CD4-positive, alpha-beta T cell treated with Interleukin-17A for 1 hour (primary cell): ENCODE measurements at regions not wholly inside any gene's neighbourhood (a gene's known extent, or its start where the extent isn't known, plus 50 kb on each side); places are given as distances from the start of the nearest gene placed in this dataset.

Source experiments
- DNase-seq: peaks from one replicate; pipeline ENCODE4 v3.0.0-alpha.2; 2020

DNA sequence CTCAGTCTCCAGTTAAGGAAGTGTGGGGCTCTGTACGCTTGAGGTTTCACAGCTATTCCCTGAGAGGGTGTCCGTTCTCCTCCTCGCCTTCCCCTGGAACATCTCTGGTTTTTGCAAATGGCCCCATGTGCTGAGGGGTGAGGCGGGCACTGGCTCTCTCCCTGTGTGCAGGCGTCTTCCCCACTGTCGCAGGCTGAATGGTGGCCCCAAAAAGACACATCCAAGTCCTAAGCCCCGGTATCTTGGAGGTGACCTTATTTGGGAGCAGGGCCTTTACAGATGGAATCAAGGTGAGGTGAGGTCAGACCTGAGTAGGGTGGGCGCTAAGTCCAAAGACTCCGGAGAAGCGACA lies 98.0 kb upstream of the TMPRSS2 start:
- DNase-seq = no peak

DNA sequence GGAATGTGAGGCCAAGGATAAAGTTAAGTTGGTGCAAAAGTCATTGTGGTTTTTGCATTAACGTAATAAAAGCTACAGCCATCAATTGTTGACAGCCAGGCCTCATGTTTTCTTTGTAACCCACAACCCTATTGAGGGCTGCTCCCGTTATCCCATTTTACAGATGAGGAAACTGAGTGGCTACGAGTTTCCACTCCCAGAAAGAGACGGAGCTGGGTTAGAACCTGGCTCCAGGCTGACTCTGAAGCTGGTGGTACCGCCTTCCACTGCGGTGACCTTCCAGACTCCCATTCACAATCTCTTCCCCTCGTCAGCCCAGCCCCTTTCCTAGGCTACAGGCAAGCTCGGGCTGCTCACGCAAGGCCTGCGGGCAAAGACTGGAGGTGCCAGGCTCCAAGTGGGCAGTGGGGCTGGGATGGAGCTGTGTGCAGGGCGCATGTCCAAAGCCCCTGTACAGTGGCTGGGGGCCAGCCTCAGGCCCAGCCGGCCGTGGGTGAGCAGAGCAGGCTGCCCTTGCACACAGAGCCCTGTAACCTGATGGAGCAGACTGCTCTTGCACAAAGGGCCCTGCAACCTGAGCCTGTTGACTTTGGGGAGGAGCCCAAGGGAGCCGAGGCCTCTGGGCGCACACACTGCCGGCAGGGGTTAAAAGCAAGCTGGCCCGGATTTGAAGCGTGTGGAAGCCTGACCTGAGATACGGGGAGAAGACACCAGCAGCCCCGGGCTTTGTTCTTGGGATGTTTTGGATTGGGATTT lies 97.4 kb upstream of the TMPRSS2 start:
- DNase-seq = no peak

DNA sequence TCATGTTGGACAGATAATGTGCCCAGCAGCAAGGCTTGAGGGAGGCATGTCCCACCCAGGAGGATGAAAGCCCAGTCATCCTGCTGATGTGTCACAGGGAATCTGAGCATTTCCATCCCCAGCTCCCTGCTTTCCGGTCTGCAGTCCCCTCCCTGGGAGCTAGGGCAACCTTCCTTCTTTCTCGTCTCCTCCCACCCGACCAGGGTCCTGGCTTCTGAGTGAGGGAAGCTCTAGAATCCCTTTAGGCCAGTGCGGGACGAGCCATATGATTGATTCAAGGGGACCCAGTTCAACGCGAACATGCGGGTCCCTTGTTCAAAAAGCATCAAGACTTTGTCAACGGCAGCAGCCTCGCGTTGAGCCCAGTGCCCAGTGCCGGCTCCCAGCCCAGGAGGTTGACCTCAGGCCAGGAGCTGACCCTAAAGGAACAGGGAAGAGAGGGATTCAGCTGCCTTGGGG lies 96.7 kb upstream of the TMPRSS2 start:
- no peak for DNase-seq

DNA sequence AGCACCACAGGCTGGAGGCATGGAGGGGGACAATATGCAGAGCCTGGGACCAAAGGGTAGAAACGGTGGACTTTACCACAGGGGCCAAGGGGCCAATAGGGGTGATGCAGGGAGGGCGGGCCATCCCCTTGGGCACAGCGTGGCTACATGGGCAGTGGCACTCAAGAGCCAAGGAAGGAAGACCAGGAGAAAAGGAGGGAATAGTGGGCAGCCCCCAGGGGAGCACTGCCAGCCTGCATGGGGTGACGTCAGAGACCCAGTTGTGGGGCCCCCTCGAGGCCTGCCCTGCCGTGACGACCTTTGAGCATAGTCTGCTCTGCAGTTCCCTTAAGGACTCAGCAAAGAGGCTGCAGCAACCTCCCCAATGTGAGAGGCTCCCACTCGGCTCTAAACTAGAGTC lies 95.5 kb upstream of the TMPRSS2 start:
- DNase-seq = no peak

DNA sequence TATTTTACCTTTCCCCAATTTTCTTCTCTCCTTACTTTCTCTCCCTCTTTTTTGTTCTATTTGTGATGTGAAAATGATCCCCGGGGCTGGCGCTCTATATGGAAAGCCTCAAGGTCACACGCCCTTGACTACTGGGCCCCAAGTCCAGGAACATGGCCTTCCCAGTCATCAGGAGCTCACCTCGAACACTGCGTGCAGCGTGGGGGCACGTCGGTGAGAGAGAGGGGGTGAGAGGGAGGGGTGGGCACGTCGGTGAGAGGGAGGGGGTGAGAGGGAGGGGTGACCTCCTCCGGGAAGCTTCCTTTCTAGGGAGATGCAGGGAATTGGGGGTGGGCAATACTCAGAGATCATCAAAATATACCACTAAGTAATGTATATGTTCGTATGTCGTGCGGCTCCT lies 94.6 kb upstream of the TMPRSS2 start:
- DNase-seq = no peak

DNA sequence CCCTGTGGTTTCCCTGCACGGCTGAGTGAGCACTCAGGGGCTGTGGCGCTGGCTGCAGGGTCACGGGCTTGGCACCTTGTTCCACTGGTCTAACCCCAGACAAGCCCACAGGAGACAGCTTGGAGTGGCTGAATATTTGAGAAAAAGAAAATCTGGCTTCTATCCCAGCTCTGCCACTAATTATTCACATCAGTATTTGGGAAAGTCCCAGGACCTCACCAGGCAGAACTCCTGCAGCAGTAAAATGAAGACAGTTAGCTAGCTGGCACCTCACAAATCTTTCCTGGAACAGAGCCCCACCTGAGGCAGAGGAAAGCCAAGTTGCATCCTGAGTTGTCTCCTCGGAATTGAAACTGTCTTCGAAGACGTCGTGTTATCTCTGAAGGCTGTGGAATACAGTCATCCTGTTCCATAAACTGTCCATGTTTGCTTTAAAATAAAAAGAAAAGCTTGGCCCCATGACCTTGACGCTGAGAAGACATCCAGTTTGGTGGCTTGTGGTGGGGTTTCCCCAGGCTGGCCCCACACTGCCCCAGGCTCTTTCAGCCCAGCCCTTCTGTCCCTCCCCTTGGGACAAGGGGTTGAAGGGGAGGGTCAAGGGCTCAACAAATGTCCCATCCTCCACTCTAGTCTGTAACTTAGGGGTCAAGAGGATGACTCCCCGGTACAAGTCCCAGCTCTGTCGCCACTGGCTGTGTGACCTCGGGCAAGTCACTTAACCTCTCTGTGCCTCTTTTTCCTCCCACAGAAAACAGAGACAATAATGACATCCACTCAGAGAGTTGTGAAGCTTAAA lies 93.8 kb upstream of the TMPRSS2 start:
- no peak for DNase-seq

DNA sequence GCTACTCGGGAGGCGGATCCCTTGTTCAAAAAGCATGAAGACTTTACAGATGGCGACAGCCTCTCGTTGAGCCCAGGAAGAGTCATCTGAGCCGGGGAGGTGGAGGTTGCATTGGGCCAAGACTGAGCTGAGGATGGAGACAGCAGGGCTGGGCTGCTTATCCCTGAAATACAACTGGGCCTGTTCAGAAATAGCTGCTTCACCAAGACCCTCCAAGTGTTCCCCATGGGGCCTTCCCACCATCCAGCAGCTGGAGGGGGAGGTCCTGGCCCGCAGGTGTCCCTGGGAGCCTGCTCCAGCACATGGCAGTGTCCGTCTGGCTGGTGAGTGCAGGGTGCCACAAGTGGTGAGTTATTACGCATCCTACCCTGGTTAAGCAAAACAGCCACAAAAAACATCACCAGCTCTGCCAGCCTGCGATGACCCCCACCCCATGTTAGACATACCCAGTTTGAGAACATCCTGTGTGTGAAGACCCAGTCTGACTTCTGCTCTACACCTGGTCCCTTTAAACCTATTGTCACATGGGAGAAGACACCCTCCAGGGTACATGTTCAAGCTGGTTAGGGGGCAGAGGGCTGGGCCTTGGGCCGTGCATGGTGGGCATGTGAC lies 93.1 kb upstream of the TMPRSS2 start:
- no peak for DNase-seq

DNA sequence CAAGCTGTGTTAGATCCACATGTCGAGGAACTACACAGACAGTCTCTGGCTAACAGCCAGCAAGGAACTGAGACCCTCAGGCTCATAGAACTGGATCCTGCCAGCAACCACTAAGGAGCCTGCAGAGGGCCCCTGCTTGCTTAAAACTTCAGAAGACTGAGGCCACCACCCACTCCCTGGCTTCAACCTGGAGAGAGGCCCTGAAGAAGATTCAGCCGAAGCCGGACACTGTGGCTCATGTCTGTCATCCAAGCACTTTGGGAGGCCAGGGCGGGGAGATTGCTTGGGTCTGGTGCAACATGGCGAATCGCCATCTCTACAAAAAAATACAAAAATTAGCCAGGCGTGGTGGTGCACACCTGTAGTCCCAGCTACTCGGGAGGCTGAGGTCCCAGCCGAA lies 92.6 kb upstream of the TMPRSS2 start:
- no peak for DNase-seq

DNA sequence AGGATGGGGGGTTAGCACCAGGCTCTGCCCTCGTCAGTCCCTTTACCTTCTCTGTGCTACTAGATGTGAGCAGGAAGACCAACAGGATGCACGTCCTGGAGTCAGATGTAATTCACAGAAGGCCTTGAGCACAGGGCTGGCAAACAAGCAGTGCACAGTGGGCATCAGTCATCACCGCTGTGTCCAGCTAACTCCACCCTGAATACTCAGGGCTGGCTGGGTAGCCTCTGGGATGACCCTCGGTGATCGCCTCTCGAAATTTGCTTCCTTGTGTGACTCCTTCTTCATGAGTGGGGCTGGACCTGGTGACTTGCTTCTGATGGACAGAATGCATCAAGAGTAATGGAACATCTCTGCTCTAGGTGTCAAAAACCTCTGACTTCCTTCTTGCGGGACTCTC lies 92.2 kb upstream of the TMPRSS2 start:
- no peak for DNase-seq

DNA sequence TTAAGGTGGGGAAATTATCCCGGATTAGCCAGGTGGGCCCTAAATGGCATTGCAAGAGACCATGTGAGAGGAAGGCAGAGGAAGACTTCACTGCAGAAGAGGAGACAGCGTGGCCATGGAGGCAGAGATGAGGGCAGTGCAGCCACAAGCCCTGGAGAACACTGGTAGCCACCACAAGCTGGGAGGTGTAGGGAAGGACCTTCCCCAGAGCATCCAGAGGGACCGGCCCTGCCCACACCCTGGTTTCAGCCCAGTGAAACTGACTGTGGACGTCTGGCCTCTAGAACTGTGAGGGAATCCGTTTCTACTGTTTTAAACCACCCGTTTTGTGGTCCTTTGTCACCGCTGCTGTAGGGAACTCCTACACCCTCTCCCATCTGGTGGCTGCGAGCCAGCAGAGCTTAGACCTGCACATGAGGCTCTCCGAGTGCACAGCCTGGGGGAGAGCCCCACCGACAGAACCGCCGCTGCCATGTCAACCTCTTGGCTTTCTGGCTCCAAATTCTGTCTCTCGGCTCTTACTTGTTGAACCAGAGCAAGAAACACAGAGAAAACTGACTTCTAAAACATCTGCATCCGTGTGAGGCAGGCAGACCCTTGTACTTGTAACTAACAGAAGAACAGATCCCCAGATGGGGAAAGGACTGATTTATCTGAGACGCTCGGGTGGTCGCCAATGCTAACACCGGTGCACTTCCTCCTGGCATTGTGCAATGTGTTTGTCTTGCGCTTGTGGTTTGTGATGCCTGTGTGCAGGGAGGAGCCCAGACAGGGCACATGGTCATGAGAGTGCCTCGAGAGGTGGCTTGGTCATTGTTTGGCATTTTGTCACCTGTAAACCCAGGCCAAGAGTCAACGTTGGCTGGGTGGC lies 90.8 kb upstream of the TMPRSS2 start:
- no peak for DNase-seq

DNA sequence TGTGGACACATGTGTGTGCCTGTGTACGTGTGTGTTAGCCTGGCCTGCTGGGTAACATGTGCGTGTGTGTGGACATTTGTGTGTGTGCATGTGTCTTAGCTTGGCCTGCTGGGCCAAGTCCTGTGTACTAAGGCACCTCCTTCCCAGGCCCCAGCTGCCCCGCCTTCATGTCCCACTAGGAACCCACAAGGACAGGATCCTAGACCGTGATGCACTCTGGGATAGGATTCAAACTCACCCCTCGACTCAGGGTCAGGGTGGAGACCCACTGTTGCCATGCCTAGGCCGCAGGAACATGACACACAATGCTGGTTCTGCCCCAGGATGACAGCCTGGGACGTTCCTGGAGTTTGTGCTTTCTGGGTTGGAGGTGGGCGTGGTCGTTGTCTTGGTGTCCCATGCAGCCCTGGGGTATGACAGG lies 89.9 kb upstream of the TMPRSS2 start:
- DNase-seq = no peak

DNA sequence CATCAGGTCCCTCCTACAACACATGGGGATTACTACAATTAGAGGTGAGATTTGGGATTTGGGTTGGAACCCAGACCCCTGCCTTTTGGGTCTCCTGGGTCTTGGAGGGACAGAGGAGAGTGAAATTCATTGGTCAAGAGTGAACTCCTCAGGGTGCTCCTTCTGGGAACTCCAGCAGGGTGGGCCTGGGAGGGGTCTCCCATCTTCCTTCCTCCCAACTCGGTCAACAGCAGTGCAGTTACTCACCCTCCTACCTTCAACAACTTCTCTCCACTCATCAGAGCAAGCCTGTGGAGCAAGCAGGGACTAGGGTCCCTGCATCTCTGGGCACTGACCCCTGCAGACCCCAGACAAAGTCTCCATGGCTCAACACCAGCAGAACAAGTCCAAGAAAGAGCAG lies 89.3 kb upstream of the TMPRSS2 start:
- DNase-seq = no peak

DNA sequence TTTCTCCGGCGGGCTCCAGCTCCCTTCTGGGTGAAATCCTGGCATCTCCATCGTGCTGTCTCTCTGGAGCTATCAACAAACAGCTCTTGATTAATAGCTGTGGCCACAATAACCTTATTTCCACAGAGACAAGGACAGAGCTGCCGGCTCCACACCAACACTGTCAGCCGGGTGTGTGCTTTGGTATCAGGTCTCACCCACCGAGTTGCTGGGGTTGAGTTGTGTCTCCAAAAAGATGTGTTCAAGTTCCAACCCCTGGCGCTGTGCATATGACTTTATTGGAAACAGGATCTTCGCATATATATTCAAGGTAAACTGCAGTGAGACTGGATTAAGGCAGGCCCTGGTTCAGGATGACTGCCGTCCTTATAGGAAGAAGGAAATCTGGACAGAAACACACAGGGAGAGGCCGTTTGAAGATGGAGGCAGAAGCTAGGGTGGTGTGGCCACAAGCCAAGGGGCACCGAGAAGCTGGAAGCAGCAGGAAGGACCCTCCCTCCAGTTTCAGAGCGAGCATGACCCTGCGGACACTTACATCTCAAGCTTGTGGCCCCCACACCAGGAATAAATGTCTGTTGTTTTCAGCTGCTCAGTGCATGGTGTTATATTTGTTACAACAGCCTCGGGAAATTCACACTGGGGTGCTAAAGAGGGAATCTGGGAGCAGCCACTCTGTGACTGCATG lies 88.4 kb upstream of the TMPRSS2 start:
- no peak for DNase-seq

DNA sequence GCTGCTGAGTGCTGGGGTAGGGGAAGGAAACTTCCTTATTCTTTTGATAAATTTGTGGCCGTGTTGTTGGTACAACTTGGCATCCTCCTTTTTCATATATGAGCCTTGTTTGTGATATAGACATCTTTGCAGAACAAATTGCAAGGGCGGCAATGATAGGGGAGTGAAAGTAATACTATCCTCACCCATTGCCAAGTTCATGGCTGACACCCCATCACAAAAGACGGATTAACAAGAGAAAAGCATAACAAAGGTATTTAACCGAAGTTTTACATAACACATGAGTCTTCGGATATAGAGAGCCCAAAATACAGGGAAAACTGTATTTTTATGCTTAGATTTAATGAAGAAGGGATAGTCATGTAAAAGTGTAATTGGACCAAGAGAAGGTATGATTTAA lies 86.3 kb upstream of the TMPRSS2 start:
- no peak for DNase-seq

DNA sequence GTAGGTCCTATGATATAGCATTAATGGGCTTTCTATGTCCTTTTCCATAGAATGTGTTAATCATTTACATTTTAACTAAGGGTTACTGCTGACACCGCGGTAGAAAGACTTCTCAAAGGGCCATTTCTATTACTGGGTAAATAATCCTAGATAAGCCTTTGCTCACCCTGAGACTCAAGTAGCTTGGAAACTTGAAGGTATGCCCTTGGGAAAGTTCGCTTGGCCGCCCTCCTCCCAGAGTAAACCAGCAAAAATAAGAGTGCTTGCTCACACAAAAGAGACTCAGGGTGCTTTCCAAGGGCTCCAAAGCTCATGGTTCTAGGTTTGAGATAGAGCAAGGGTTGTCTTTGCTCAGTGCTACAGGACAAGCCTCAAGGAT lies 85.8 kb upstream of the TMPRSS2 start:
- DNase-seq = no peak

DNA sequence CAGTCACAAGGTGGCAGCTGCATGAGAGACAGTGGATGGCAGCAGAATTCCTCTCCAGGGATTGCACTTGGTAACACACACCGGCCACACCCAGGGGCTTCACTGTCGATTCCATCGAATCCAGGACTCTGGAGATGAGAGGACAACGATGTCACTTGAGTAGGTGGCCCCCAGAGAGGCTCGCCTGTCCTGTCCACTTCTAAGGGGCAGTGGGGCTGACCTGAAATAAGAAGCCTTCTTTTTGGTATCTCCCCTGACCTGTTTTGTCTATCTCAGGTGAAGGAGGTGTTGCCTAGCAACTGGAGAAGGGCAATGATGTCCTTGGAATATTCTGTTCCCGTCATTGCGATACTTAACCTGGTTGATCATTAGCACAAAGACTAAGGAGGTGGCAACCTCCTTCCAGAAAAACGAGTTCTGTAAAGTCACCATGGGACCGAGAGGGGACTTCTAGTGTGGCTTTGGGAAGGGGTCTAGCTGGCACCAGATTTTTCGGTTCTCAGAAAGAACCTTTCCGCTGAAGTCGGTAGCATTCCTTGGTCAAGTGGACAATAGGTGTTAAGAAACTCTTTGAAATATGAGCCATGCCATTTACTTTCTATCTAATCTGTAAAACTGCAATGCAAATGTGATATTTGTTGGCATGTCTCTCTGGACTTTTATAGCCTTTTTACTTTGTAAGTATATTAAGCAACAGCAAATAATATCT lies 85.2 kb upstream of the TMPRSS2 start:
- DNase-seq = no peak

DNA sequence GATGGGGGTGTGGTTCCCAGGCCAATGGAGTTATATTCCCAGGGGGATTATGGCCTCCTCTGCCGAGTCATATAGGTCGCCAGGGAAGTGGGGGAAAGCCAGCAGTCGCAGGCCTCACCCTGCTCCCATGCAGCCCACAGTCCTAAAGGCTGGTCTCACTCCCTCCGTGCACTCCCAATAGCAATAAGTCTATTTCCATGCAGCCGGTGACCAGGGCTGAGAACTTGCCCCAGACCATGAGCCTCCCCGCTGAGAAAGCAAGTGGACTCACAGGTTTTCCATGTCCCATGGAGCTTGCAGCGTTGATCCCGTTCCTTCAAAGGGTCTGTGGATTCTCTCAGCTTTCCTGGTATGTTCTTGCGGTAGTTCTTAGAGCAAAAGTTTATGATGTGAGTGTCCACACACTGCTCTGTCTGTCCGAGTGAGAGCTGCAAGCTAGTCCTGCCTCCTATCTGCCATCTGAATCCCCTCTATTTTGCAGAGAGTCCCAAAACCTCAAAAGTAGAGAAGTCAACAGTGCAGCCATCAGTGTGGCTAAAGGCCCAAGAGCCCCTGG lies 81.7 kb upstream of the TMPRSS2 start:
- DNase-seq = no peak

DNA sequence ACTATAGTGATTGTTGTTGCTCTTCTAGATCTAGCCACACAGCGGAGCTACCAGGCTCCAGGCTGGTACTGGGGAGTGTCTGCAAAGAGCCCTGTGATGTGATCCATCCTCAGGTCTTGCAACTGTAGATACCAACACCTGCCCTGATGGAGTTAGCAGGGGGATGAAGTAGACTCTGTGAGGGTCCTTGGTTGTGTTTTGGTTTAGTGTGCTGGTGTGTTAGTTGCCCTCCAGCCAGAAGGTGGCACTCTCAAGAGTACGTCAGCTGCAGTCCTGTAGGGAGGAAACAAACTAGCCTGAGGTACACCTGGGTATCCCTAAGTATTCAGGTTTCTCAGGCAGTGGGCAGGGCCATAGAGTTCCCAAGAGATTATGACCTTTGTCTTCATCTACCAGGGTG lies 81.2 kb upstream of the TMPRSS2 start:
- no peak for DNase-seq

DNA sequence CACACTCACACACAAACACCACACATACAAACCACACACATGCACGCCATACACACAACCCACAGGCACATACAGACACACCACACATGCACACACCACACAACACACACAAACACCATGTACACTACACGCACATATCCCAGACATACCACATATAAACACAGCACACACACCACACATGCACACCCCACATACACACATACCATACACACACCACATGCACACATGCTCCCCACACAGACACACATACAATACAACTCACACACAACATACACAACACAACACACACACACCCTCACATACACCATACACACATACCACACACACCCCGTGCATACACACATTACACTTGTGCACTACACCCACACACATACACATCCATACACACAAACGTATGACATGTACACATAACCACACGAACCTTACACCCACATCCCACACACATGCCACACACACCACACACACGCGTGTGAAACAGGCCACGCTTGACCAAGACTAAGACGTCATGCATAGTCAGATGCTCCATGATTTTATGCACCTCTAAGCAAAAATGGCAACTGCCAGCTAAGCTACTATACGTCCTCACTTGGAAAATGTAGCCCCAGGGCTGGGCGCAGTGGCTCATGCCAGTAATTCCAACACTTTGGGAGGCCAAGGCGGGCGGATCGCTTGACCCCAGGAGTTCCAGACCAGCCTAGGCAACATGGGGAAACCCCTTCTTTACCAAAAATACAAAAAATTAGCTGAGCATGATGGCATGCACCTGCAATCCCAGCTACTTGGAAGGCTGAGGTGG lies 77.4 kb upstream of the TMPRSS2 start:
- no peak for DNase-seq

DNA sequence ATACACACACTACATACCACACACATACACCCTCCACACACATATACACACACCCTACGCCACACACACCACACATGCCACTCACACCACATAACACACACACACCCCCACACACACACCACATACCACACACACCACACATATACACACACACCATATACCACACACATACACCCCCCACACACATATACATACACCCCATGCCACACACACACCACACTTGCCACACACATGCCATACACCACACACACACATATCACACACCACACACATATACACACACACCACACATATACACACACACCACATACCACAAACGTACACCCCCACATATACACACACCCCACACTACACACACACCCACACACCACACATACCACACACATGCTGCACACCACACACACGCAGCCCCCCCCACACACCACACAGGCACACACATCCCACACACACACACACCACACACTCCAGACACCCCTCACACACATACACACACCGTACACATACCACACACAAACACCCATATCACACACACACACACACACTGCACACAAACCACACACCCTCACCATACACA lies 76.7 kb upstream of the TMPRSS2 start:
- DNase-seq = no peak
